Fibroblast of pulmonary artery (primary cell): ENCODE measurements at regions not wholly inside any gene's neighbourhood (a gene's known extent, or its start where the extent isn't known, plus 50 kb on each side); places are given as distances from the start of the nearest gene placed in this dataset.

Experiments used
- DNase-seq: peaks from one replicate; pipeline ENCODE4 v3.0.0-alpha.2; 2010; ENCODE audit warnings: low read depth
- H3K4me3 ChIP-seq: replicated peaks from 2 replicates; pipeline ENCODE4 v1.5.1; 2011; ENCODE audit warnings: low read depth, mild to moderate bottlenecking, control low read depth, low read length, moderate library complexity
- CTCF ChIP-seq: IDR thresholded peaks from 2 replicates; pipeline ENCODE4 v1.5.1; 2011; ENCODE audit warnings: mild to moderate bottlenecking, control low read depth, low read length, inconsistent platforms; ENCODE audit errors: missing control alignments

GRCh38 chr4:141395246-141395830 is 174.6 kb downstream of the ZNF330 start:
- DNase-seq = no peak
- no peak for TF ChIP-seq CTCF

GRCh38 chr4:141395919-141396318 is 175.2 kb downstream of the ZNF330 start:
- no peak for DNase-seq
- H3K4me3 ChIP-seq = no peak overlapping the region
- no peak for TF ChIP-seq CTCF

More at GRCh38 chr4:141395246-141395830, 174.6 kb downstream of the ZNF330 start:
- H3K4me3 ChIP-seq = no peak overlapping the region

GRCh38 chr4:141402712-141403111 is 182.0 kb downstream of the ZNF330 start:
- no peak for DNase-seq
- TF ChIP-seq CTCF = no peak
- no peak overlapping the region for H3K4me3 ChIP-seq

- DNase-seq = no peak
- TF ChIP-seq CTCF = no peak
- H3K4me3 ChIP-seq = no peak overlapping the region
Measured at GRCh38 chr4:141403782-141404181, 183.1 kb downstream of the ZNF330 start.

- DNase-seq = no peak
- no peak overlapping the region for H3K4me3 ChIP-seq
- no peak for TF ChIP-seq CTCF
Measured at GRCh38 chr4:141406237-141406636, 185.5 kb downstream of the ZNF330 start.

GRCh38 chr4:141409556-141409955 is 188.9 kb downstream of the ZNF330 start:
- no peak for TF ChIP-seq CTCF
- no peak overlapping the region for H3K4me3 ChIP-seq
- DNase-seq = no peak

- no peak for TF ChIP-seq CTCF
- H3K4me3 ChIP-seq = no peak overlapping the region
- no peak for DNase-seq
Measured at GRCh38 chr4:141410839-141411238, 190.1 kb downstream of the ZNF330 start.
